SK-N-MC (cell line): ENCODE measurements at regions not wholly inside any gene's neighbourhood (a gene's known extent, or its start where the extent isn't known, plus 50 kb on each side); places are given as distances from the start of the nearest gene placed in this dataset.

ENCODE experiments used
- EZH2 ChIP-seq: fragments of 200-600 bp; sonication (generic); IDR thresholded peaks from one replicate; pipeline ENCODE4 v1.6.1; 2017; ENCODE audit warnings: antibody characterized with exemption
- FOXP2 ChIP-seq: optimal IDR thresholded peaks from 2 replicates; pipeline ENCODE3; 2011; ENCODE audit warnings: mild to moderate bottlenecking, moderate library complexity; ENCODE audit not compliant: insufficient read depth; ENCODE audit errors: extremely low read length, control extremely low read depth
- POLR2AphosphoS5 ChIP-seq: IDR thresholded peaks from 2 replicates; pipeline ENCODE4 v1.6.1; 2012; ENCODE audit warnings: mild to moderate bottlenecking, low read depth, low read length, borderline replicate concordance

- TF ChIP-seq EZH2 (no peak), POLR2AphosphoS5 (no peak), FOXP2 (no peak)
These were observed 232.4 kb upstream of the PROK2 start for GRCh38 chr3:72017311-72017710.
